HUDEP-2 (cell line): ENCODE measurements at regions not wholly inside any gene's neighbourhood (a gene's known extent, or its start where the extent isn't known, plus 50 kb on each side); places are given as distances from the start of the nearest gene placed in this dataset.
A peak's percentile ranks its signal among the peaks of the same experiment; 100 is the strongest.
"Not testable (repeated sequence)": the region's sequence is repeated elsewhere in the genome, so short reads cannot be mapped to it uniquely, and the experiment has no call there.

Experiments
- DNase-seq, 76 experiments: peaks; one replicate each; lab custom pipeline; 2025; ENCODE audit not compliant: unreplicated experiment in 76 of 76; lab: John Stamatoyannopoulos, UW

DNA sequence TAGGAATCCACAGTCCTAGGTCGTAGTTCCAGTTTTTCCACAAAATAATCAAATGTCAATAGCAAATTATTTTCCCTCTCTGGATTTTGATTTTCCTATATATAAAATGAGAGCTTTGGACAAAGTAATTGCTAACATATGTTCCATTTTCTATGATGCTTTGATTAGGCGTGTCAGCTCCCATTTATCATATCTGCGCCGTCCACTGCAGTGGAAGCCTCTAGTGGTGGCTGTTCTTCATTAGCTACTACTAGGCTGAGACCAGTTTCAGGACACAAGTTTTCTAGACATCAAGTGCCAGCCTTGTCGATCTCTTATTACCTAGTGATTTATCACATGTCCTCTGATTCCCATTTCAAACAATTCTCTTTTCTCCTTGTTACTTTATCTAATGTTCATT lies 271.5 kb downstream of the TUSC7 start:
- no peak for DNase-seq

DNA sequence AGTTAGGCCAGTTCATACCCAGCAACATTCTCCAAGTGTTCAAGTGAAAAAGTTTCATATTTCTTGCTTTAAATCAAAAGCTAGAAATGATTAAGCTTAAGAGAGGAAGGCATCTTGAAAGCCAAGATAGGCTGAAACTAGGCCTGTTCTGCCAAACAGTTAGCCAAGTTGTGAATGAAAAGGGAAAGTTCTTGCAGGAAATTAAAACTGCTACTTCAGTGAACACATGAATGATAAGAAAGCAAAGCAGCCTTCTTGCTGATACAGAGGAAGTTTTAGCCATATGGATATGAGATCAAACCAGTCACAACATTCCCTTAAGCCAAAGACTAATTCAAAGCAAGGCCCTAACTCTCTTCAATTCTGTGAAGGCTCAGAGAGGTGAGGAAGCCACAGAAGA lies 274.7 kb downstream of the TUSC7 start:
- no peak for DNase-seq

DNA sequence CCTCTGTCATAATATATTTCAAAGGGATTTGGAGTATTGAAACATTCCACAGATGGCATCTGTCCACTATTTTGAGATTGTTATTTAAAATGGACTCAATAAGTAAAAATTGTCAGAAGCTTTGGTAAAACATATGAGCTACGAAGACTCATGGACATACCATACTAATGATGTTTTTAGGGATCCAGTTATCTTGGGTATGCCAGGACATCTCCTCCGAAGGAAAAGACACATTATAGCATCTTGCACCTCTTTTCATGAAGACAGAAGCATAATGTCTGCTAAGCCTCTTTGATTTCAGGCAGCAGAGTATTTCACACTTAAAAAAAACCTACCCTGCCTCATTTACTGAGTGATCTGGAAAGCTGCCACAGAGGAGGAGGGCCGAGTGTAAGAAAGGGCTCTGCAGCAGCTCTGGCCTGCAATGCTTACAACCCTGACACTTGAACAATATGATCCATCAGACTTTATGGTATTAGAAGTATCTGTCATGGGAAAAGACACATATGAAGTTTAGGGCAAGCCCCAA lies 284.8 kb downstream of the TUSC7 start:
- DNase-seq: no peak

- no peak for DNase-seq
These were observed 293.9 kb downstream of the TUSC7 start for GRCh38 chr3:117003501-117003900.

DNA sequence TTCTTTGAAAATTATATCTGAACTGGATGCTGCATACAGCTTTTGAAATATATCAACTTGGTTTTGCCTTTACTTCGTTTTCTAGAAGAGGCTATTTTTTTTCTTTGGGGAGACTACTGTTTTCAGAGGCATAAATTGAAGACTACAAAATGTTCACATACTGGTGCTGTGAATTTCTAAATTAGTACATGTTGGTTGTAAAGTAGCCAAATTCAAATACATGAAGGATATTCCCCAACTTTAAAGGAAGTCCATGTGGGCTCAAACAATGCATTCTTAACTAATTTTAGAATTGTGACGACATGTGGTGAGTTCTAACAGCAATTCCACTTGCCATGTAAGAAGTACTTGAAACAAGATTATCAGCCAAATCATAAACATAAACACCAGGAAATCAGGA lies 295.7 kb downstream of the TUSC7 start:
- no peak for DNase-seq

GRCh38 chr3:117005911-117006522 lies 296.4 kb downstream of the TUSC7 start:
- DNase-seq: no peak

GRCh38 chr3:117010318-117010717 lies 300.7 kb downstream of the TUSC7 start:
- DNase-seq: no peak

- no peak for DNase-seq
These were observed 302.2 kb downstream of the TUSC7 start for GRCh38 chr3:117011687-117012250.

DNA sequence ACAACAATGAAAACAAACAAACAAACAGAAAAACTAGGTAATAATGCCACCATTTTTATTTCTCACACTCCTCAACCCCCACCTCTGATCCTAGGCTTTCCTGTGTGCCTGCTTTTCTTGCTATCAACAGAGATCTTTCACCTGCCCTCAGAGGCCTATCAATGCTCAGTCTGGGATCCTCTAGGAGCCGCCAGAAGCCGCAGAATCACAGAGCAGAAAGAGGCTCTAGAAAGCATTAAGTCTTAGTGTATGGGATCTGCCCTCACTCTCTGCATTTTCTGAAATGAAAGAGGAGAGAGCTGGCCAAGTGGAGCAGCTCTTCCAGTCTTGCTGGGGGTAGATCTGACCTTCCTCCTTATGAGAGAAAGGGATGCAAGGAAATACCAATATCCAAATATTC lies 306.8 kb downstream of the TUSC7 start:
- DNase-seq: no peak

DNA sequence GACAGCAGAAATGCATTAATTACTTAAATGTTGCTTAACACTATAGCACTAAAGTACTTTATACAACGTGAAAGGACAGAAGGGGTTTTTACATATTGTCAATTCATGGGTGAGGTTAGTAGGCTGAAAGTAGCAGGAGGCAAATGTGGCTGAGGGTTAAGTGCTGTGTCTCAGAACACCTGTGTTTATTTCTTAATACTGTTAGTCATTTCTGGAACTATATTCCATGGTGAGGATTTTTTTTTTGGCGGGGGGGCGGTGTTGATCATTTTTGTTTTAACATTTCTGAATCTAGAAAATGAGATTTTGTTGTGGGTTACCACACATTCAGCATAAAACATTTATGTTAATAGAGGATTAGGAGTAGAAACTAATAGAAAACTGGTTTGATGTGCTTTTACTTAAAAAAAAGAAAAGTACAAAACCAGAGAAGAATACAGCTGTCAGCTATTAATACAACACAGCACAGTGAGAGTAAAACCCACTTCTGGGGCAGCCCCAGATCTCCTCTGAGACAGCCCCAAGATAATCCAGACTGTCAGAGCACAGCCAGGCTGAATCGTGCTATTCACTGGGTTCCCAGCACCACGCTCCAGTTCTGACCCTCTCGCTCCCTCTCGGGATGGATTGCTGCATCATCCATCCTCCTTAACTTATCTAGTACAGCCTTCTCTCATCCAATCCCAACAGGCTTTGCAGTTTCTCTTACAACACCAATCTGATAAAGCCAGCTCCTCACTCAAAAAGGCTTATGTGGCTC lies 307.7 kb downstream of the TUSC7 start:
- no peak for DNase-seq

DNA sequence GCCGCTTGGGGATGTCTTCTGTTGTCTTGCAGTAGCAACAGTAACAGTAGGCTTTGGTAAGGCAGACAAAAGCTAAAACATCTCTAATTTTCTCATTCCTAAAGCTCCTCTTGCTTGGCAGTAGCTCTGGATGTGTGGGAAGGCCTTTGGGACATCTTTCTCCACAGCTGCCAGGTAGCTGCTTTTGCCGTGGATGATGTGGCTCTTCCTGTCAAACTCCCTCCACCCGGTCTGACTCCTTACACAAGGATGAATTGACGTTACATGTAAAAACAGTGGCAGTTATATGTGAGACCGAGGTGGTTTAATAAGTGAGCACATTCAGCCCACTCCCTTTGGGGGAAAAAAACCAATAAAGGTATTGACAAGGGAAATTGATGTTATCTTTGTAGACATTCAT lies 309.1 kb downstream of the TUSC7 start:
- no peak for DNase-seq

DNA sequence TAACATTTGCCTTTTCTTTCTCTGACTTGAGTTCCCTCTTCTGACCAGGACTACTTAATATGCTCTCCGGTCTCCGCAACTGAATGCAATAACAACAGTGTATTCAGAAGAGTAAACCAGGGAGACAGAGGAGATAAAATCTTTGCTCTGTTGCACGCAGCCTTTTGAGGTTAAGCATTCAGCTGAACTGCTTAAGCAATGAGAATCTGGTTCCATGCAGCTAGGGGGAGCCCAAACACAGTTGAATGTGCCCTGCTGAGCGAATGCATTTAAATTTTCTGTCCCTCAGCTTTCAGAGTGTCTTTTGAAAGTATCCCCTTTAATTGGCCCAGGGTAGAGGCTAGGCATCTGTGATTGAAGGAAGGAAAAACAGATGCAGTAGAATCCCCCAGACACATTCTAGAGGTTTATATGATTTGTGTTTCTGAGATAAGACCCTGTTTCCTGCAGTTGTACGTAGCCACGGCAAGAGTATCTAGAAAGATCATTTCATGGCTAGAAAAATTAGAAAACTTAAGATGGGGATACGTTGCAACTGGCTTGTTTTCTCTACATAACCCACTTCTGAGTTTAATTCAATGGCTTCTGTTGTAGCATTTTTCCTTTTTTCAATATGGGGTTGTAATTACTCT lies 309.6 kb downstream of the TUSC7 start:
- peak in 47 of 76 experiments; percentile 0 to 55 (median 12) for DNase-seq

GRCh38 chr3:117026401-117026800 lies 316.8 kb downstream of the TUSC7 start:
- DNase-seq: no peak

DNA sequence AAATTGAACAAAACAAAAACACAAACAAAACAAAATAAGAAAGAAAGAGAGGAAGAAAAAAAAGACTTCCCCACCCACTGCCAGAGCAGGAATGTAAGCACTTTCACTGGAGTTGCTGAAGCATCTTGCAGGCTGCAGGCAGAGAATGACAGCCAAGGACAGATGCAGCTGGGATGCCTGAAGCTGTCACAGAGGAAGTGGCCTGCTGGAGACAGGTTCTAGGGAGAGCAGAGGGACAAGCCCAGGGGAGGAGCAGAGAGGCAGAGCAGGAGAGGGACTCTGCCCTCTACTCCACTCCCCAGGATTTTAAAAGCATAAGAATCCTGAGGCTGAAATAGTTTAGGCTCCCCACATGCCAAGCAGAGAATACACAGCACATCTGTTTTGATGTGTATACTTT lies 326.2 kb downstream of the TUSC7 start:
- no peak for DNase-seq

- no peak for DNase-seq
These were observed 326.8 kb downstream of the TUSC7 start for GRCh38 chr3:117036259-117036799.

DNA sequence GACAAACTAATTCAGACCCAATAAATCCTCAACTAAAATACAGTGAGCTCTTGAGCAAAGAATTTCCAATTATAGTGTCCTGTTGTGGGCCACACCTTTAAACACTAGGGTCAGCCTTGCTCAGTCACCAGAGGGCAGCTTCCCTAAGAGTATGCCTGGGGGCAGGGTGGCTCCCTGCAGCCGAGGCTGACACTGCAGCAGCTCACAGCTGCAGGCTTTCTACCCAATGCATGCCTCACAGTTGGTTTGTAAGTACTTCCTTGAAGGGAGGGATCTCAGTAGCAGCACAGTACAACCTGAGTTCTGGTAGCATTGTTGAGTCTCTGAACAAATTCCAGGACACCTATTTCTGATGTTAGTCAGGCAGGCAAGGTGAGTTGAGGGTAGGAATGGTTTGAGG lies 335.6 kb downstream of the TUSC7 start:
- DNase-seq: peak in 2 of 76 experiments; percentile 0 to 2

DNA sequence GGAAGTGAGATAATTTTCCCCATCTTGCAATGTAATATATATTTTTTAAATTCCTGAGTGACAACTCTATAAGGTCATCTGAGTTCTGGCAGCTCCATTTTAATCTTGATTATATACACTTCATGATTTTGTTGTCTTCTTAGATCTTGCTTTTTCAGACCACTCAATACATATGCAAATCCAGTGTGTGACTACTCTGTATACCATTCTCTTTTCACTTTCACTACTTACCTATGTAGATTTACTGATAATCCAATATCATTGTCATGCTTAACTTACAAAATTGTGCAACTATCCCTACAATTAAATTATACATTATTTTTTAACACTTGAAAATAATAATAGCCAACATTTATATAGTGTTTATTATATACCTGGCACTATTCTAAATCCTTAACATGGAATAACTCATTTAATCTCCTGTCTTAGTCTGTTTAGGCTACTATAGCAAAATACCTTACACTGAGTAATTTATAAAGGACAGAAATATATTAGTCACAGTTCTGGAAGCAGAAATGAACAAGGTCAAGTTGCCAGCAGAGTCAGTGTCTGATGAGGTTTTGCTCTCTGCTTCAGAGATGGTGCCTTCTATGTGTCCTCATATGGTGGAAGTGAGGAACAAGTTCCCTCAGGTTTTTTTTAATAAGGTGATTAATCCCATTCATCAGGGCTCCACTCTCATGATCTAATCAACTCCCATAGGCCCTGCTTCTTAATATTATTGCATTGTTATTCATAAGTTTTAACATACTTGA lies 338.5 kb downstream of the TUSC7 start:
- DNase-seq: no peak

DNA sequence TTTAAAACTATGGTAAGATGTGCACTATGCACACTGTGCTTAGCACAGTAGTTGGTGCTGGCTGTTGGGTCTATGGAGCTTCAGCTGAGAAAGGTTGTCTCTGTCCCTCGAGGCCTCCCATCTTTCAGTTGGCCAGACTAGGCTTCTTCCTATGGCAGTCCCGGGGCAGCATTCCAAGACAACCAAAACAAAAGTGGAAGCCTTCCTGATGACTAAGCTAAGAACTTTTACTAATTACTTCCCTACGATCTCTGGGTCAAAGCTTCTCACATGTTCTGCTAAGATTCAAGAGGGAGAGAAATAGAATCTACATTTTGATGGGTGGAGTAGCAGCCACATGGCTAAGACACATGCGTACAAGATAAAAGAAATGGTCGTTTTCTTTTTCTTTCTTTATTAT lies 342.8 kb downstream of the TUSC7 start:
- no peak for DNase-seq

DNA sequence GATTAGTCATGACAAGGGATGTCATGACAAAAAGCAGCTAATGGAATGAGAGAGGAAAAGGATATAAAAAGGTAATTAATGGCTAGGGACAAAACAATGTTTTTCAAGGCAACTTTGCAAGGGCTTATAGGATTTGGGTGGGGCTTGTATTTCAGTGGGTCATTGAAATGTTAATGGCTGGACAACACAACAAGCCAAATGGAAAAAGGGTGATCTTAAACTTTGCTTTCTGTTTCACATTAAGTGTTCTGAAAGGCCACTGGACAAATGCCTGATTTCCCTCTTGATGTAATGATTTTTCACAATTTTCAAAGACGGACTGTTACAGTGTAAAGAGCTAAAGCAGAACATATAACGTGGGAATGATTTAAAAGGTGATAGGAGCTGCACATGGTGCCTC lies 345.0 kb downstream of the TUSC7 start:
- no peak for DNase-seq

DNA sequence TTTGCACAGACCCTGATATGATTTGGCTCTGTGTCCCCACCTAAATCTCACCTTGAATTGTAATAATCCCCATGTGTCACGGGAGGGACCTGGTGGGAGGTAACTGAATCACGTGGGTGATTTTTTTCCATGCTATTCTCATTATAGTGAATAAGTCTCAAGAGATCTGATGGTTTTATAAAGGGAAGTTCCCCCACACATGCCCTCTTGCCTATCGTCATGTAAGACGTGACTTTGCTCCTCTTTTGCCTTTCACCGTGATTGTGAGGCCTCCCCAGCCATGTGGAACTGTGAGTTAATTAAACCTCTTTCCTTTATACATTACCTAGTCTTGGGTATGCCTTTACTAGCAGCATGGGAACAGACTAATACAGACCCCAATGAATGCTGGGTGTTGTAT lies 347.4 kb downstream of the TUSC7 start:
- DNase-seq: not testable (repeated sequence)
